ENCODE measurements at regions not wholly inside any gene's neighbourhood (a gene's known extent, or its start where the extent isn't known, plus 50 kb on each side); places are given as distances from the start of the nearest gene placed in this dataset.

DNA sequence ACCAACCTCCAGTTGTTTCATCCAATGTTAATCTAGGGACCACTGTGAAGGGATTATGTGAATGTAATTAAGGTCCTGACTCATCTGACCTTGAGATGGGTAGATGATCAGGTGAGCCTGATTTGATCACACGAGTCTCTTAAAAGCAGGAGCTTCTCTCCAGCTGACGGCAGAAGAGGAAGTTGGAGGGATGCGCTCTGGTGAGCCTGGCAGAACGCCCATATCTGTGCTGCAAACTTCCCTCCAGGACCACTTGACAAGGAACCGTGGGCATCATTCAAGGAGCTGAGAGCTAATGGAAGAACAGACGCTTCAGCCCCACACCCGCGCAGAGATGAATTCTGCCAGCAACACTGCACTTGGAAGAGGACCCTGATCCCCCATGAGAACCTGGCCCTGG, 642.4 kb downstream of the TNS3 start:
- TF ChIP-seq, protein P1, sequence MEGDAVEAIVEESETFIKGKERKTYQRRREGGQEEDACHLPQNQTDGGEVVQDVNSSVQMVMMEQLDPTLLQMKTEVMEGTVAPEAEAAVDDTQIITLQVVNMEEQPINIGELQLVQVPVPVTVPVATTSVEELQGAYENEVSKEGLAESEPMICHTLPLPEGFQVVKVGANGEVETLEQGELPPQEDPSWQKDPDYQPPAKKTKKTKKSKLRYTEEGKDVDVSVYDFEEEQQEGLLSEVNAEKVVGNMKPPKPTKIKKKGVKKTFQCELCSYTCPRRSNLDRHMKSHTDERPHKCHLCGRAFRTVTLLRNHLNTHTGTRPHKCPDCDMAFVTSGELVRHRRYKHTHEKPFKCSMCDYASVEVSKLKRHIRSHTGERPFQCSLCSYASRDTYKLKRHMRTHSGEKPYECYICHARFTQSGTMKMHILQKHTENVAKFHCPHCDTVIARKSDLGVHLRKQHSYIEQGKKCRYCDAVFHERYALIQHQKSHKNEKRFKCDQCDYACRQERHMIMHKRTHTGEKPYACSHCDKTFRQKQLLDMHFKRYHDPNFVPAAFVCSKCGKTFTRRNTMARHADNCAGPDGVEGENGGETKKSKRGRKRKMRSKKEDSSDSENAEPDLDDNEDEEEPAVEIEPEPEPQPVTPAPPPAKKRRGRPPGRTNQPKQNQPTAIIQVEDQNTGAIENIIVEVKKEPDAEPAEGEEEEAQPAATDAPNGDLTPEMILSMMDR (conservative IDR thresholded peaks at IDR 0.05; ENCODE audit: low read depth, low read length): no peak
- TF ChIP-seq POLR2A (IDR thresholded peaks at IDR 0.05; ENCODE audit: low read depth, low read length) (no peak), ELK1 (IDR thresholded peaks at IDR 0.05; ENCODE audit: borderline replicate concordance, low read depth, low read length) (no peak), BHLHE40 (IDR thresholded peaks at IDR 0.05; ENCODE audit: low read depth, low read length) (no peak), RCOR1 (IDR thresholded peaks at IDR 0.05; ENCODE audit: insufficient replicate concordance, low read length) (no peak), RAD21 (IDR thresholded peaks at IDR 0.05; ENCODE audit: low read length) (no peak), CHD1 (IDR thresholded peaks at IDR 0.05; ENCODE audit: low read depth, low read length) (no peak), USF2 (IDR thresholded peaks at IDR 0.05; ENCODE audit: low read depth, low read length) (no peak), CEBPB (IDR thresholded peaks at IDR 0.05; ENCODE audit: low read depth, low read length) (no peak), RFX5 (IDR thresholded peaks at IDR 0.05; ENCODE audit: low read depth, low read length) (no peak), NFE2L2 (IDR thresholded peaks at IDR 0.05; ENCODE audit: low read depth, low read length) (no peak), SMC3 (IDR thresholded peaks at IDR 0.05; ENCODE audit: low read depth, low read length) (no peak)

Measured in IMR-90 (cell line).